NCI-H1105 (cell line): ENCODE measurements at regions not wholly inside any gene's neighbourhood (a gene's known extent, or its start where the extent isn't known, plus 50 kb on each side); places are given as distances from the start of the nearest gene placed in this dataset.
"Not testable (repeated sequence)": the region's sequence is repeated elsewhere in the genome, so short reads cannot be mapped to it uniquely, and the experiment has no call there.

Experiments
- DNase-seq: peaks from one replicate; lab custom pipeline; 2025; lab: John Stamatoyannopoulos, UW

GRCh38 chrX:20712811-20713210 is 446.1 kb upstream of the RPS6KA3 start:
- DNase-seq = no peak

DNA sequence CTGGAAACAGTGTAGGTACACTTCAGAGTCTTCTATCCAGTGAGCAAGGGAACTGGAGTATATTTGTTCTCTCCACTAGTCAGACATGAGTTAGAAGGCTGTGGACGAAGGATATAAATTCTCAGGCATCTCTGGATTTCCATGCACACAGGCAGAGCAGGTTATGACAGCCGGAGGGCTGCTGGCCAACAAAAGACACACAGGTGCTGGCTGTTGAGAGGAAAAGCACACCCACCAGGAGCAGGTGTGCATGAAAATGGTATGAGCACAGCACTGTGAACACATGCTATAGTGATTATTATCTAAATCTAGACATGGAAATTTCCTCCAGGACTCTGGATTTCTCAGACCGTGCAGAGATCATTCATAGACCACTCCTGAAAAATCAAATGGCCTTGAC is 444.7 kb upstream of the RPS6KA3 start:
- DNase-seq = peak; percentile 14

DNA sequence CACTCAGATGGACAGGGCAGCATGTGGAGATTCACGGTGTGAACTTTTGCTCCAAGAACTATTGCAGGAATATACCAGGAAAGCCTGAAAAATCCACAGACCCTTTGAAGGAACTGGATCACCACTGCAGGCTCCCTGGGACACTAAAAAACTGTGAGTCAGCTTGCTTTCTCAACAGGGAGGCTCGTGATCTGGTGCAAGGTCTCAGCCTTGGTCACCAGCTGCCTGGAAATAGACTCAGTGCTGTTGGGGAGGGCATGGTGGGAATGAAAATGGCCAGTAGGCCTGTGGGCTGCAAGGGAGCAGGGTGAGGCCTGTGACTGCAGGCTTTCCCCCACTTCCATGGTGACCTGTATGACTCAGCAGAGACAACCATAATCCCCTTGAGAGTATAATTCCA is 426.4 kb upstream of the RPS6KA3 start:
- DNase-seq = no peak

- no peak for DNase-seq
Measured at GRCh38 chrX:20686256-20686655, 419.5 kb upstream of the RPS6KA3 start.

- no peak for DNase-seq
Measured at GRCh38 chrX:20685652-20686051, 418.9 kb upstream of the RPS6KA3 start.

DNA sequence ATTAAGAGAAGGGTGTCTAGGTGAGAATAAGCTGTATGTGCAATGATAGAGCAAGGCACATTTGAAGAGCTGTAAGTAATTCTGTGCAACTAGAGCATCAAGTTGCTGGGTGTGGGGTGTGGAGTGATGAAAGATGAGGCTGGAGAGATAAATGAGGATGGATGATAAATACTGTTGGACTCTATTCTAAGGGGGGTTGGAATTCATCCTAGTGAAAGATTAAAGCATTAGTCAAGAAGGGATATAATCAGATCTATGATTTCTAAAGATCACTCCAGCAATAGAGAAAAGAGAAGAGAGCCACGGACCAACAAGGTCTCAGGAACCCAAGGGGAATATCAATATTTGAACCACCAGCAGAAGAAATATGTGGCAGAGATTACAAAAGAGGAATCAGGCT is 415.0 kb upstream of the RPS6KA3 start:
- no peak for DNase-seq

DNA sequence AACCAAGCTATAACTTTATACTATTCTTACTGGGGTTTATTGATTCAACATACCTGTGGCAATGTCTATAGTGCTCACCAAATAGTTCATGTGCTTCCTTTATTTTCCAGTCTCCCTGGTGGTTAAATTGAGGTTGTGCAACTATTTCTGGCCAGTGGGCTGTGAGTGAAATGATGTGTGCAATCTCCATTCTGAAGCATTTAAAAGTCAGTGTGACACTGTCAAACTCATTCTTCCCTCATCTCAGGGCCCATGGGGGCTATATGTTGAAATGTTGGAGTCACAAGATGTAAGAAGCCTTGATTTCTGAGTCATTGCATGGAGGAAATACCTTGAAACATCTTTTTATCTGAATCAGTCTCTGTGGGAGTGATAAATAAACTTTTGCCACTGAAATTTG is 414.3 kb upstream of the RPS6KA3 start:
- no peak for DNase-seq

DNA sequence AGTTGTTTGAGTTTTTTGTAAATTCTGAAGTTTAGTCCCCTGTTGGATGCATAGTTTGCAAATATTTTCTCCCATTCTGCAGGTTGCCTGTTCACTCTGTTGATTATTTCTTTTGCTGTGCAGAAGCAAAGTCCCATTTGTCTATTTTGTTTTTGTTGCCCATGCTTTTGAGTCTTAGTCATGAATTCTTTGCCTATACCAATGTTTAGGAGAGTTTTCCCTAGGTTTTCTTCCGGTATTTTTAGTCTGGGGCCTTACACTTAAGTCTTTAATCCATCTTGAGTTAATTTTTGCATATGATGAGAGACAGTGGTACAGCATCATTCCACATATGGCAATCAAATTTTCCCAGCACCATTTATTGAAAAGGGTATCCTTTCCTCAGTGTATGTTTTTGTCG is 405.8 kb upstream of the RPS6KA3 start:
- no peak for DNase-seq

GRCh38 chrX:20671746-20672145 is 405.0 kb upstream of the RPS6KA3 start:
- not testable (repeated sequence) for DNase-seq

- no peak for DNase-seq
Measured at GRCh38 chrX:20670611-20671010, 403.9 kb upstream of the RPS6KA3 start.

DNA sequence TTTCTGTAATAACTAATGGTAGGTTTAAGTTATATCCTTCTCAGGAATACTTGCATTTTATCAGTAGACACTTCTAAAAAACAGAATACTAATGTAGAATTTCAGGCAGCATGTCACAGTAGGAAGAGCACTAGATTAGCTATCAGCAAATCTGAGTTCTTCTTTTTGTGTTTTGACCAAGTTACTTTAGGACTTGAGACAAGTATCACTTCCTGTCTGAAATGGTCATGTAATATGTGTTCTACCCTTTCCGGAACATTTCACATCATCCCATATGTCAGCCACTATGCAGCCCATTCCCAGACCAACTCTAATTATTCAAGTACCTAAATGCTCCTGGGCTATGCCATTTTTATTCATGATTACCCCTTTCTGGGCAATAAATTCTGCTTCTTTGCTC is 401.8 kb upstream of the RPS6KA3 start:
- DNase-seq = no peak

DNA sequence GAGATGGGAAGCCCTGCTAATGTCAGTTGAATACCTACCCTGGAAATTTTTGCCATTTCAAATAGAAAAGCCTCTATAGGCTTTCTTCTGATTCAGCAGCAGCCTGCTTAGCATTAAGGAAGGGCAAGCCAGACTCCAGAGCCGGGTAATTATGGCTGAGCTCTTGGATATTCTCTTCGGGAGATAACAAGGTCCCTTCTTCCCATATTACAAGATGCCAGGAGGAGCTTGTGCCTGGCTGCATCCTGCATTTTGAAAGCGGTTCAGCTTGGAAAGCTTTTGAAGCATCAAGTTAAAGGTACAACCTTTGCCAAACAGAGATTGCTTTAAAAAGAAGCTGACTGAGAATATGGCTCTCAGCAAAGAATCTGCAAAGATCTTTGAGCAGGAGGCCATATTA is 399.6 kb upstream of the RPS6KA3 start:
- DNase-seq = no peak

- DNase-seq = no peak
Measured at GRCh38 chrX:20665481-20665880, 398.8 kb upstream of the RPS6KA3 start.

- no peak for DNase-seq
Measured at GRCh38 chrX:20664774-20665173, 398.1 kb upstream of the RPS6KA3 start.

DNA sequence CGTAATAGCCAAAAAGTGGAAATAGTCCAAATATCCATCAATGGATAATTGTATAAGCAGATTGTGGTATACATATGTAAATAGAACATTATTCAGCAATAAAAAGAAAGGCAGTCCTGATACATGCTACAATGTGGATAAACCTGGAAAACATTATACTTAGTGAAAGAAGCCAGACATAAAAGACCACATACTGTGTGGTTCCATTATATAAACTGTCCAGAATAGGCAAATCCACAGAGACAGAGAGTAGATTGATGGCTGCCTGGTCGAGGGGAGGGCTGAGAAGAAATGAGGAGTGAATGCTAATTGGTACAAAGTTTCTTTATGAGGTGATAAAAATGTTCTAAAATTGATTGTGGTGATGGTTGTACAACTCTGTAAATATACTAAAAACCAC is 397.4 kb upstream of the RPS6KA3 start:
- no peak for DNase-seq

DNA sequence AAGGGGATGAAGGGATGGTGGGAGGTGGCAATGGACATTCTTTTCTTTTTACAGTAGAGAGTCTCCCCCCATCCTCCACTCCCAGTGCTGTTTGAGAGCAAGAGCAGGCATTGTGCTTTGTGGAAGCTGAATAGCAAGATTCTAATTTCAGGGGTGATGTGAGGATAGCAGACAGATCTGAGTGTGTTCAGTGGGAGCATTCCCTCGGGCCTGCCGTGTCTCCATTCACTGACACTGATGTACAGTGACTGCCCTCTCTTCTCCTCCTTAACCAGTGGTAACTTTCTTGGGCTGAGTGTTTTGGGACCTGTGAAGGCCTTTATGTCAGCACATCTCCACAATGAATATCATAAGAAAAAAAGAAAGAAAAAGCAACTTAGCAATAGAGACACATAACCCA is 396.6 kb upstream of the RPS6KA3 start:
- no peak for DNase-seq

DNA sequence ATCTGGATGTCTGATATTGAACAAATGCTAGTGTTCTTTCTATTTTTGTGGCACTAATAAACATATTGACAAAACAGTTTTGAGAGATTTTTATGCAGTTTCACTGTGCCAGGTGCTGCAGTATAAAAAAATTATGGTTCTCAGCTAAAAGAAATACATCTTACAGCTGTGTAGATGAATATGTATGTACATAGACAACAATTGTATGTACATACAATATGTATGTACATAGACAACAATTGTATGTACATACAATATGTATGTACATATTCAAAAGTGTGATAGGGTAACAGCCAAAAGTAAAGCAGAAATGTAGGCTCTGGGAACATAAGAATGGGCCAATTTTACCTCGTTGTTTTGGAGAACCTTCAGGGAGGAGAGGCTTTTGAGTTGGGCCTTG is 390.0 kb upstream of the RPS6KA3 start:
- no peak for DNase-seq

DNA sequence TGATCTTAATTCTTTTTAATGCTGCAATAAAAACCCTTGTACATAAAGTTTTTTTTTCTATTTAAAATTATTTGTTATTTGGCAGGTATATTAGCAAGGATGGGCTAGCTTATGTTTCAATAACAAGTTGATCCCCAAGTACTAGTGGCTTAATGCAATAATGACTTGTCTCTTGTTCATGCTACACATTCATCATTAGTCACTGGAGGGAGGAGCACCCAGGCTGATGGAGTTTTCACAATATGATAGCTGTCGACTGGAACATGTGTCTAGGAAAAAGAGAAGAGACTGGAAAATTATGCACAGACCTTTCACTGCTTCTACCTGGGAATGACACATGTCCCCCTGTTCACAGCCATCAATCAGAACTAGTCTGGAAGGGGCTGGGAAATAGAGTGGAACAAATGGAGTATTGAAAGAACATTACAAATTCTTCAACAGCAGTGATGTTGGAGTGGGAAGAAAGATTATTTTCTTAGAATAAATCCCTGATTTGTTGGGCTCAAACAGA is 387.9 kb upstream of the RPS6KA3 start:
- no peak for DNase-seq

DNA sequence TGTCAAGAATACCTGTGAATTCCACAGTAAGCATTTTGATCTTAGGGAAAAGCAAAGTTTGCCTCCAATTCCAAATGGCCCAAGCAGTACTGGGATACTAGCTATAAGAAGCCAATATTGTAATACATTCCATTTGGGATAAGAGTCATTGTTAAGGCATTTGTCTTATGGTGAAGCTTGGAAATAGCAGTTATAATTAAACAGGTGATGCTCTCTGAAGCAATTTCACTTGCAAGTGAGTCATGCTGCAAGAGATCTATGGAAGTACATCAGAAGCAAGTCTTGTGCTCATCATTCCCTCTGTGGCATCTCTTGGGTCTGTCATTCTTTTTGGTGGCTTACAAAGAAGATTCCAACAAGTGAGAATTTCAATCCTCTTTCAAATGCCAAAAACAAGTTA is 386.4 kb upstream of the RPS6KA3 start:
- no peak for DNase-seq

- no peak for DNase-seq
Measured at GRCh38 chrX:20641954-20642353, 375.2 kb upstream of the RPS6KA3 start.

- DNase-seq = no peak
Measured at GRCh38 chrX:20639115-20639514, 372.4 kb upstream of the RPS6KA3 start.

- DNase-seq = no peak
Measured at GRCh38 chrX:20637351-20637750, 370.6 kb upstream of the RPS6KA3 start.

DNA sequence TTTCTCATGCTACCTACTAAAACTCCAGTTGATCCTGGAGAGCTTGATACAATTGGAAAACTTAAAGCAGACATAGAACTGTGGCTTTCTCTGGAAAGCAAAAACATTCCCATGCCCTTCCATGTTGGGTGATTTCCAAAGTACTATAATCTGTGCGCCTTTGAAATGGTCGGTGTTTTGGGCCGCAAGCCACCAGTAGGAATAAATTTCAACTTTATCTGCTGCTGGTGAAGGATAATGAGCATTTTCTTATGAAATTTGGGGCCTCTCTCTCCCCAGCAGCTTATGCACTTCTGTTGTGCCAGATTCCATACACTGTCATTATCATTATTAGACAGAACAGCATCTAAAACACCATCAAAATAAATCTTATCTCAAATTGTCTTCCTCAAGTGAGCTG is 366.7 kb upstream of the RPS6KA3 start:
- DNase-seq = no peak

DNA sequence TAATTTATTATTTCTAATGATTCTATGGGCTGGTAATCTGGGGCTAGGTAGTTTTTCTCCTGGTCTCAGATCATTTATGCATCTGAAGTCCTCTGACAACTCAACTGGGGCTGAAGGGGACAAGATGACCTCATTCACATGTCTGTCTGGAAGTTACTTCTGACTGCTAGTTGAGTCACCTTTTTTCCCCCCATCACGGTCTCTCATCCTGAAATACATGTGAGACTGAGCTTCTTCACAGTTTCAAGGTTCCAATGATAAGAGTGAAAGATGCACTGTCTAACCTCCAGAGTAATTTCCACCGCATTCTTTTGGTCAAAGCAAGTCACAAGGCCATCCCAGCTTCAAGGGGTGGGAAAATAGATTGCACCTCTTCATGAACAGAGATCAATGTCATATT is 356.7 kb upstream of the RPS6KA3 start:
- DNase-seq = no peak

GRCh38 chrX:20620306-20620705 is 353.6 kb upstream of the RPS6KA3 start:
- no peak for DNase-seq
